HEK293 (cell line): ENCODE measurements at regions not wholly inside any gene's neighbourhood (a gene's known extent, or its start where the extent isn't known, plus 50 kb on each side); places are given as distances from the start of the nearest gene placed in this dataset.

Experiments used
- ZNF121 ChIP-seq: fragments of 450-650 bp; formaldehyde crosslinking; IDR thresholded peaks from 2 replicates; pipeline ENCODE4 v1.5.1; 2016; ENCODE audit warnings: missing biosample characterization, missing genetic modification characterization
- ZNF658 ChIP-seq: fragments of 450-650 bp; formaldehyde crosslinking; IDR thresholded peaks from 2 replicates; pipeline ENCODE4; 2016; ENCODE audit warnings: missing biosample characterization, missing genetic modification characterization
- ZSCAN30 ChIP-seq: fragments of 450-650 bp; IDR thresholded peaks from 2 replicates; pipeline ENCODE4 v1.5.1; 2018; ENCODE audit warnings: missing biosample characterization, mild to moderate bottlenecking, missing genetic modification characterization, moderate library complexity
- TF ChIP-seq, protein P1 (sequence below): fragments of 450-650 bp; formaldehyde crosslinking; IDR thresholded peaks from 2 replicates; pipeline ENCODE4 v1.5.1; 2016; ENCODE audit warnings: missing biosample characterization, missing genetic modification characterization

- TF ChIP-seq ZNF121 (tag by site-specific recombination): no peak
- TF ChIP-seq ZSCAN30 (tag by site-specific recombination): no peak
- no peak for TF ChIP-seq ZNF658 (tag by site-specific recombination)
- TF ChIP-seq, protein P1, sequence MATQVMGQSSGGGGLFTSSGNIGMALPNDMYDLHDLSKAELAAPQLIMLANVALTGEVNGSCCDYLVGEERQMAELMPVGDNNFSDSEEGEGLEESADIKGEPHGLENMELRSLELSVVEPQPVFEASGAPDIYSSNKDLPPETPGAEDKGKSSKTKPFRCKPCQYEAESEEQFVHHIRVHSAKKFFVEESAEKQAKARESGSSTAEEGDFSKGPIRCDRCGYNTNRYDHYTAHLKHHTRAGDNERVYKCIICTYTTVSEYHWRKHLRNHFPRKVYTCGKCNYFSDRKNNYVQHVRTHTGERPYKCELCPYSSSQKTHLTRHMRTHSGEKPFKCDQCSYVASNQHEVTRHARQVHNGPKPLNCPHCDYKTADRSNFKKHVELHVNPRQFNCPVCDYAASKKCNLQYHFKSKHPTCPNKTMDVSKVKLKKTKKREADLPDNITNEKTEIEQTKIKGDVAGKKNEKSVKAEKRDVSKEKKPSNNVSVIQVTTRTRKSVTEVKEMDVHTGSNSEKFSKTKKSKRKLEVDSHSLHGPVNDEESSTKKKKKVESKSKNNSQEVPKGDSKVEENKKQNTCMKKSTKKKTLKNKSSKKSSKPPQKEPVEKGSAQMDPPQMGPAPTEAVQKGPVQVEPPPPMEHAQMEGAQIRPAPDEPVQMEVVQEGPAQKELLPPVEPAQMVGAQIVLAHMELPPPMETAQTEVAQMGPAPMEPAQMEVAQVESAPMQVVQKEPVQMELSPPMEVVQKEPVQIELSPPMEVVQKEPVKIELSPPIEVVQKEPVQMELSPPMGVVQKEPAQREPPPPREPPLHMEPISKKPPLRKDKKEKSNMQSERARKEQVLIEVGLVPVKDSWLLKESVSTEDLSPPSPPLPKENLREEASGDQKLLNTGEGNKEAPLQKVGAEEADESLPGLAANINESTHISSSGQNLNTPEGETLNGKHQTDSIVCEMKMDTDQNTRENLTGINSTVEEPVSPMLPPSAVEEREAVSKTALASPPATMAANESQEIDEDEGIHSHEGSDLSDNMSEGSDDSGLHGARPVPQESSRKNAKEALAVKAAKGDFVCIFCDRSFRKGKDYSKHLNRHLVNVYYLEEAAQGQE (tag by site-specific recombination): no peak
Measured at GRCh38 chr10:120251821-120252442, 205.1 kb upstream of the PLPP4 start.
